Peyer's patch (tissue), 4 donors: ENCODE measurements at regions not wholly inside any gene's neighbourhood (a gene's known extent, or its start where the extent isn't known, plus 50 kb on each side); places are given as distances from the start of the nearest gene placed in this dataset.

Experiments
- DNase-seq, 3 donors: peaks; one replicate each; pipeline ENCODE4 v3.0.0-alpha.2; 2017 to 2019
- H3K27ac ChIP-seq, 4 donors: fragments of 200-600 bp; sonication (generic); one replicate each; pipeline ENCODE4 v1.5.1; 2016 to 2019
- H3K27me3 ChIP-seq, 2 donors: fragments of 200-600 bp; sonication (generic); one replicate each; pipeline ENCODE4 v1.5.1; 2019
- H3K36me3 ChIP-seq, 3 donors: fragments of 200-600 bp; sonication (generic); one replicate each; pipeline ENCODE4 v1.5.1; 2016 to 2019
- H3K4me1 ChIP-seq, 4 donors: fragments of 200-600 bp; sonication (generic); one replicate each; pipeline ENCODE4 v1.5.1; 2016 to 2019
- H3K4me3 ChIP-seq, 4 donors: fragments of 200-600 bp; sonication (generic); 1 replicate in 3 of 4; 2 replicates in 1 of 4; pipeline ENCODE4 v1.5.1; 2016 to 2019; ENCODE audit warnings: mild to moderate bottlenecking in 1 of 4
- H3K9me3 ChIP-seq, 4 donors: fragments of 200-600 bp; sonication (generic); one replicate each; pipeline ENCODE4 v1.5.1; 2016 to 2019; ENCODE audit warnings: mild to moderate bottlenecking in 1 of 4
- POLR2A ChIP-seq, 2 donors: fragments of 450-650 bp; IDR thresholded peaks; one replicate each; pipeline ENCODE4 v1.5.1; 2017; ENCODE audit warnings: antibody characterized with exemption in 2 of 2, mild to moderate bottlenecking in 2 of 2, moderate library complexity in 2 of 2
- TF ChIP-seq, protein P1 (sequence below), 6 experiments: fragments of 450-650 bp in 4 of 6; fragments of 200-600 bp in 2 of 6; sonication (generic) in 1 of 6; IDR thresholded peaks; one replicate each; pipeline ENCODE4 v1.5.1; 2017 to 2019; ENCODE audit warnings: antibody characterized with exemption in 6 of 6, mild to moderate bottlenecking in 3 of 6, moderate library complexity in 1 of 6

DNA sequence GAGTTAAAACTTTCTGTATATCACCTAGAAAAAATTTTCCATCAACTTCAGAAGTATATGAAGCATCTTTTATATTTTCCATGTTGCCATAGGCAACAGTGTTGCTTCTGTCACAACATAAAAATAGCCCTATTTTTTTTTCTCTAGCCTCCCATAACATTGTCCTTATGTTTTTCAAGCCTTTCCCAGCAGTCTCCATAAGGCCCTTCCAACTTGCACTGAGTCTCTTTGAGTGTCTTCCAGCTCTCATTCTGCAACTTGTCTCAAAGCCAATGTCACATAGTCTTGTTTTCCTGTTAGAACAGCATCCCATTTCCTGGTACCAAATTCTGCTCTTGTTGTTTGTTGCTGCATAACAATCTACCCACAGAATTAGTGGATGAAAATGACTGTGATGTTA is 1055.5 kb upstream of the GHITM start:
- no peaks in the 10 kb centered on the region for H3K4me1 ChIP-seq
- TF ChIP-seq POLR2A (IDR thresholded peaks at IDR 0.05), result no peak
- TF ChIP-seq, protein P1, sequence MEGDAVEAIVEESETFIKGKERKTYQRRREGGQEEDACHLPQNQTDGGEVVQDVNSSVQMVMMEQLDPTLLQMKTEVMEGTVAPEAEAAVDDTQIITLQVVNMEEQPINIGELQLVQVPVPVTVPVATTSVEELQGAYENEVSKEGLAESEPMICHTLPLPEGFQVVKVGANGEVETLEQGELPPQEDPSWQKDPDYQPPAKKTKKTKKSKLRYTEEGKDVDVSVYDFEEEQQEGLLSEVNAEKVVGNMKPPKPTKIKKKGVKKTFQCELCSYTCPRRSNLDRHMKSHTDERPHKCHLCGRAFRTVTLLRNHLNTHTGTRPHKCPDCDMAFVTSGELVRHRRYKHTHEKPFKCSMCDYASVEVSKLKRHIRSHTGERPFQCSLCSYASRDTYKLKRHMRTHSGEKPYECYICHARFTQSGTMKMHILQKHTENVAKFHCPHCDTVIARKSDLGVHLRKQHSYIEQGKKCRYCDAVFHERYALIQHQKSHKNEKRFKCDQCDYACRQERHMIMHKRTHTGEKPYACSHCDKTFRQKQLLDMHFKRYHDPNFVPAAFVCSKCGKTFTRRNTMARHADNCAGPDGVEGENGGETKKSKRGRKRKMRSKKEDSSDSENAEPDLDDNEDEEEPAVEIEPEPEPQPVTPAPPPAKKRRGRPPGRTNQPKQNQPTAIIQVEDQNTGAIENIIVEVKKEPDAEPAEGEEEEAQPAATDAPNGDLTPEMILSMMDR (IDR thresholded peaks at IDR 0.05), result no peak
- H3K36me3 ChIP-seq, result no peaks in the 10 kb centered on the region
- H3K9me3 ChIP-seq, result peaks cover 0 to under 1% (median 0%) of the 10 kb centered on the region in 4 donors
- H3K27ac ChIP-seq, result no peak overlapping the region
- DNase-seq, result no peak
- H3K4me3 ChIP-seq, result no peak overlapping the region
- no peaks in the 10 kb centered on the region for H3K27me3 ChIP-seq

DNA sequence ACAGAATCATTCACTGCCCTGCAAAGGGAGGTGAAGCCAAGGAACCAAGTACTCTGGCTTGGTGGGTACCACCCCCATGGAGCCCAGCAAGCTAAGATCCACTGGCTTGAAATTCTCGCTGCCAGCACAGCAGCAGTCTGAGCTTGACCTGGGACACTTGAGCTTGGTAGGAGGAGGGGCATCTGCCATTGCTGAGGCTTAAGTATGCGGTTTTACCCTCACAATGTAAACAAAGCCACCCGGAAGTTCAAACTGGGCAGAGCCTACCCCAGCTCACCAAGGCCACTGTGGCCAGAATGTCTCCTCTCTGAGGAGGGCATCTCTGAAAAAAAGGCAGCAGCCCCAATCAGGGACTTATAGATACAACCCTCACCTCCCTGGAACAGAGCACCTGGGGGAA is 1050.0 kb upstream of the GHITM start:
- H3K36me3 ChIP-seq, result no peaks in the 10 kb centered on the region
- H3K4me3 ChIP-seq, result no peak overlapping the region
- H3K4me1 ChIP-seq, result no peaks in the 10 kb centered on the region
- no peak for TF ChIP-seq POLR2A (IDR thresholded peaks at IDR 0.05)
- DNase-seq, result no peak
- H3K9me3 ChIP-seq, result peaks cover 0 to 4% (median 0%) of the 10 kb centered on the region in 4 donors
- H3K27ac ChIP-seq, result no peak overlapping the region
- no peaks in the 10 kb centered on the region for H3K27me3 ChIP-seq

DNA sequence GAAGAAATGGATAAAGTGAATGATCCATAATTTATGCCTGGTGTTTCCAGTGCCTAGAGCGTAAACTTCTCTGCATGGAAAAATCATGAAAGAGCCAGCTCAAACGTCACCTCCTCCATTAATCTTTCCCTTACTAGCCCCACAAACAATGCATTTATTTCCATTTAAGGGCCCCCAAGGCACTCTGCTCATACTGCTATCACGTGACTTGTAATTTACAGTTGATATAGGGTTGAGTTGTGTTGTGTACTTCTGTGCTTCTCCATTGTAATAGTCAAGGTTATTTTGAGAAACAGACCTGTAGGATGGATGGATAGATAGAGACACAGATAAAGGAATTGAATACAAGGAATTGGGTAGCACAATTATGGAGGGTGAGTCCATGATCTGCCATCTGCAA is 1034.7 kb upstream of the GHITM start:
- H3K9me3 ChIP-seq, result peaks cover 0 to 4% (median 0%) of the 10 kb centered on the region in 4 donors
- H3K27me3 ChIP-seq, result no peaks in the 10 kb centered on the region
- H3K4me1 ChIP-seq, result no peaks in the 10 kb centered on the region
- H3K27ac ChIP-seq, result no peak overlapping the region
- H3K4me3 ChIP-seq, result no peak overlapping the region
- DNase-seq, result no peak
- TF ChIP-seq, protein P1 (IDR thresholded peaks at IDR 0.05), result no peak
- TF ChIP-seq POLR2A (IDR thresholded peaks at IDR 0.05), result no peak
- H3K36me3 ChIP-seq, result no peaks in the 10 kb centered on the region

DNA sequence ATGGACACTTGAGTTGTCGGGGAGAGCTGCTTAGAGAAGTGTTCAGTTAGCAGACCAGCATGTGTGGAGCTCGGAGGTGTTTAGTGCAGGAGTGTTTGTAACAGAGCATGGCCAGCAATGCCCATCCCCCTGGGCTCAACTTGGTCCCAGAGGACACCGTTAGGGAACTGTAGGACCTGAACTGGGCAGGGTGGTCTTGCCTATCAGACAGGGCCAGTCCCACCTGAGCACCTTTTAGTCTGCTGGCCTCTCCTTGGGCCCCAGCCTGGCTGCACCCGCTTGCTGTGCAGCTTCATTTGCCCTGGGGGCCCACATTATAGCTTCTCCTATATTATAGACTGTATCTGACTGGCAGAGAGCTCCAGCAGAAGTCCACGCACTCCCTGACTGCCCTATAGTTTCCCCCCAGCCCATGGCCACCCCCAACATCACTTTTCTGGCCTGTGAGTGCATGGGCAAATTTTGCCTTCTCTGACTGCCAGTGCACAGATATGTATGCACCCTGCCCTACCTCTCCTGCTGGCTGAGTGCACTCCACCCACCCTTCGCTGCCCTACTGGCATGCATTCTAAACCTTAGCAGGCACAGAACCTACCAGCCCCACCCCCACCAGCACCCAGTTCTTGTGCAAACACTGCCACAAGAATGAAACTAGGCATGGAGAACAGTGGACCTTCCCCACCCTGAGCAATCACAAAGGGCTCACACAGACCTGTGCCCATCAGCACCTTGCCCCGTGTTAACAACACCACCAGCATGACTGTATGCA is 1030.6 kb upstream of the GHITM start:
- Histone ChIP-seq H3K4me1 (no peaks in the 10 kb centered on the region), H3K36me3 (no peaks in the 10 kb centered on the region), H3K27ac (no peak overlapping the region), H3K9me3 (peaks cover 0 to 13% (median 0%) of the 10 kb centered on the region in 4 donors), H3K27me3 (no peaks in the 10 kb centered on the region), H3K4me3 (no peak overlapping the region)
- no peak for TF ChIP-seq POLR2A (IDR thresholded peaks at IDR 0.05)
- TF ChIP-seq, protein P1 (IDR thresholded peaks at IDR 0.05), result no peak
- DNase-seq, result peak in 1 of 3 donors; percentile 28

DNA sequence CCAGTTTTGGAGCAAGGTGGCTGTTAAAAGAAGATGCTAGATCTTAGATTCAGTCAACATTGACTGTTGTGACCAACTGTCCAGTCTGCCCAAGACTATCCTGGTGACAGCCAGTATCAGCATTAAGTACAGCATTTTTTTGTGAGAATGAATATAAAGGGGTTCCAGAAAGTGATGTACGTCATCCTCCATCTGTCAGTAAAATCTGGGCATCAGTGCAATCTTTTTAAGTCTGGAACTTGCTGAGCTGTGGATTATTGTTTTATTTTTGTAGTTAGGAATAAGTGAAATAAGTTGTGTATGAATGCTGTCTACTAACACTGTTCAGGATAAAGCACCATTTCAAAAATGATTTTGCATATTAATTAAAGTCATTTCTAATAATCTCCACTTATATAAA is 1020.0 kb upstream of the GHITM start:
- TF ChIP-seq, protein P1 (IDR thresholded peaks at IDR 0.05), result no peak
- TF ChIP-seq POLR2A (IDR thresholded peaks at IDR 0.05), result no peak
- Histone ChIP-seq H3K4me3 (no peak overlapping the region), H3K9me3 (no peaks in the 10 kb centered on the region), H3K36me3 (no peaks in the 10 kb centered on the region), H3K27me3 (no peaks in the 10 kb centered on the region), H3K4me1 (no peaks in the 10 kb centered on the region), H3K27ac (no peak overlapping the region)
- DNase-seq, result no peak

DNA sequence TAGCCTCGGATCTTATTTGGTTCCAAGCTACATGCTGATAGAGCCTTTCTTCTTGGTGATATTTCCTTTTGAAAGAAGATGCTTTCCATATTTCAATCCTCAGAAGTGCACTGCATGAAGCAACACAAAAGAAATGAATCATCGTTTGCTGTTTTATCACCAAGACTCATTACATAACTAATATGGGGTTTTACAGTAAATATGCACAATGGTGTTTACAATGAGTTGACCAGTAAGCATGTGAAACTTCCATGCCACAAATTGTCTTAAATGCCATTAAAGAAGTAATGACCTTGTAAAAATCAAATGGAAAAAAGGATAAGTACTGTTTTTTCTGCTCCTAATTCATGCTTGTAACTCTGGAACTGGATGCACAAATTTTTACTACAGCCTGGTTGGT is 1017.0 kb upstream of the GHITM start:
- Histone ChIP-seq H3K36me3 (no peaks in the 10 kb centered on the region), H3K4me3 (no peak overlapping the region), H3K27me3 (no peaks in the 10 kb centered on the region), H3K9me3 (no peaks in the 10 kb centered on the region), H3K4me1 (no peaks in the 10 kb centered on the region), H3K27ac (no peak overlapping the region)
- no peak for TF ChIP-seq POLR2A (IDR thresholded peaks at IDR 0.05)
- TF ChIP-seq, protein P1 (IDR thresholded peaks at IDR 0.05), result no peak
- DNase-seq, result no peak
